Keratinocyte (primary cell): ENCODE measurements at regions not wholly inside any gene's neighbourhood (a gene's known extent, or its start where the extent isn't known, plus 50 kb on each side); places are given as distances from the start of the nearest gene placed in this dataset.

Experiments
- EZH2 ChIP-seq: IDR thresholded peaks from one replicate; pipeline ENCODE4 v1.6.1; 2012; ENCODE audit warnings: inconsistent platforms, mild to moderate bottlenecking, low read length, moderate library complexity
- TF ChIP-seq, protein P1 (sequence below), 3 experiments: IDR thresholded peaks in 1 of 3; conservative IDR thresholded peaks in 1 of 3; optimal IDR thresholded peaks in 1 of 3; 2 replicates in 2 of 3; 3 replicates in 1 of 3; pipeline versions ENCODE3 to v1.5.1; 2011; ENCODE audit warnings: low read length in 3 of 3, mild to moderate bottlenecking in 3 of 3, moderate library complexity in 2 of 3, control low read depth in 1 of 3, inconsistent platforms in 1 of 3; ENCODE audit not compliant: insufficient read depth in 2 of 3; ENCODE audit errors: extremely low read depth in 1 of 3

DNA sequence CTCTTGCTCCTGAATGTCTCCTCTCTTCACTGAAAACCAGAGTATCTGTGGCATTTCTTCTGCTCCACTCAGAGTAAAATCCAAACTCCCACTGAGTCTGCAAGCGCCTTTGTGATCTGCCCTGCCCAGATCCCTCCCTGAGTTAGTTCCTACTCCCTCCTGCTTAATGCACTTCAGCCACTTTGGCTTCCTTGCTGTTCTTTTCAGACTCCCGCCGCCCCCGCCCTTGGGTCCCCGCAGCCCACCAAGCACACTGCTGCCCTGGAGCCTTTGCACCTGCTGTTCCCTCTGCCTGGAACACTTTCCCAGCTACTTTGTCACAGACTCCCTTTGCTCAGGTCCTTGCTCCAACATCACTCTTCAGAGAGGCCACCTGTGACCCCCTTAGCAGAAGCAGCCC lies 127.2 kb upstream of the SLC25A48 start:
- TF ChIP-seq, protein P1, sequence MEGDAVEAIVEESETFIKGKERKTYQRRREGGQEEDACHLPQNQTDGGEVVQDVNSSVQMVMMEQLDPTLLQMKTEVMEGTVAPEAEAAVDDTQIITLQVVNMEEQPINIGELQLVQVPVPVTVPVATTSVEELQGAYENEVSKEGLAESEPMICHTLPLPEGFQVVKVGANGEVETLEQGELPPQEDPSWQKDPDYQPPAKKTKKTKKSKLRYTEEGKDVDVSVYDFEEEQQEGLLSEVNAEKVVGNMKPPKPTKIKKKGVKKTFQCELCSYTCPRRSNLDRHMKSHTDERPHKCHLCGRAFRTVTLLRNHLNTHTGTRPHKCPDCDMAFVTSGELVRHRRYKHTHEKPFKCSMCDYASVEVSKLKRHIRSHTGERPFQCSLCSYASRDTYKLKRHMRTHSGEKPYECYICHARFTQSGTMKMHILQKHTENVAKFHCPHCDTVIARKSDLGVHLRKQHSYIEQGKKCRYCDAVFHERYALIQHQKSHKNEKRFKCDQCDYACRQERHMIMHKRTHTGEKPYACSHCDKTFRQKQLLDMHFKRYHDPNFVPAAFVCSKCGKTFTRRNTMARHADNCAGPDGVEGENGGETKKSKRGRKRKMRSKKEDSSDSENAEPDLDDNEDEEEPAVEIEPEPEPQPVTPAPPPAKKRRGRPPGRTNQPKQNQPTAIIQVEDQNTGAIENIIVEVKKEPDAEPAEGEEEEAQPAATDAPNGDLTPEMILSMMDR (optimal IDR thresholded peaks at IDR 0.05 in 1 of 3, IDR thresholded peaks at IDR 0.05 in 1 of 3, conservative IDR thresholded peaks at IDR 0.05 in 1 of 3; ENCODE audit: extremely low read depth in 1 of 3, insufficient read depth in 2 of 3, low read length in 3 of 3): no peak
- no peak for TF ChIP-seq EZH2
